GM13977 (cell line): ENCODE measurements at regions not wholly inside any gene's neighbourhood (a gene's known extent, or its start where the extent isn't known, plus 50 kb on each side); places are given as distances from the start of the nearest gene placed in this dataset.

Experiments
- DNase-seq: peaks from one replicate; pipeline ENCODE4 v3.0.0; 2012; ENCODE audit warnings: low spot score
- in situ Hi-C: fragments of 300-500 bp; cut with MboI; formaldehyde crosslinking; loops from one replicate; pipeline ENCODE4 v1.12.0; 2022; ENCODE audit warnings: low sequenced_read_pairs, low pct_unique_long_range_greater_than_20kb, mixed read lengths, inconsistent platforms; ENCODE audit not compliant: unreplicated experiment
- TF ChIP-seq, protein P1 (sequence below): IDR thresholded peaks from 2 replicates; pipeline ENCODE4 v1.5.1; 2012; ENCODE audit warnings: mild to moderate bottlenecking, control low read depth; ENCODE audit not compliant: insufficient read depth; ENCODE audit errors: extremely low read depth, missing control alignments

DNA sequence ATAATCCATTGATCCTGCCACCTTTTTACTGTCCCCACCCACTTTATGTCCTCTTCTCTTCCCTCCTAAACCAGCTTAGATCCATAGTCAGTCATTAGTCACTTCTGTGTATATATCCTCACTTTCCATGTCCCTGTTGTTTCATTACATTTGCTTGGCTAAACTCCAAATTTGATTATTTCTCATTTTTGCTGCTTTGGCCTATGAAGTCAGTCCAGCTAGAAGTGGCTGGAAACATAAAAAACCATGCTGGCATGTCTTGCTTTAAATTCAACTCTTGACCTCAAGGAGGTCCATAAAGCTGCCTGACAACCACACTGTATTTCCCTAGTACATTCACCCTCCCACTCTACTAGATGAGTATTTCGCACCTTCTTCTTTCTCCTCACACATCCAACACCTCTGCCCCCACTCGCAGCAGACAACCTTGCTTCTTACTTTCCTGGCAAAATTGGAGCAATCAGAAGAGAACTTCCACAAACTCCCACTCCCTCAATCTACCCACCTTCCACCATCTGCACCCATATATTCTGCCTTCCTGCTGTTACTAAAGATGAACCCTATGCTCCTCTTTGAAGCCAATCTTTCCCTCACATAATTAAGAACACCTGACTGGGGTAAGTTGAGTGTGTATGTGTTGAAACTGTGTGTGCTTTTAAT lies 72.1 kb downstream of the ZNF648 start:
- TF ChIP-seq, protein P1, sequence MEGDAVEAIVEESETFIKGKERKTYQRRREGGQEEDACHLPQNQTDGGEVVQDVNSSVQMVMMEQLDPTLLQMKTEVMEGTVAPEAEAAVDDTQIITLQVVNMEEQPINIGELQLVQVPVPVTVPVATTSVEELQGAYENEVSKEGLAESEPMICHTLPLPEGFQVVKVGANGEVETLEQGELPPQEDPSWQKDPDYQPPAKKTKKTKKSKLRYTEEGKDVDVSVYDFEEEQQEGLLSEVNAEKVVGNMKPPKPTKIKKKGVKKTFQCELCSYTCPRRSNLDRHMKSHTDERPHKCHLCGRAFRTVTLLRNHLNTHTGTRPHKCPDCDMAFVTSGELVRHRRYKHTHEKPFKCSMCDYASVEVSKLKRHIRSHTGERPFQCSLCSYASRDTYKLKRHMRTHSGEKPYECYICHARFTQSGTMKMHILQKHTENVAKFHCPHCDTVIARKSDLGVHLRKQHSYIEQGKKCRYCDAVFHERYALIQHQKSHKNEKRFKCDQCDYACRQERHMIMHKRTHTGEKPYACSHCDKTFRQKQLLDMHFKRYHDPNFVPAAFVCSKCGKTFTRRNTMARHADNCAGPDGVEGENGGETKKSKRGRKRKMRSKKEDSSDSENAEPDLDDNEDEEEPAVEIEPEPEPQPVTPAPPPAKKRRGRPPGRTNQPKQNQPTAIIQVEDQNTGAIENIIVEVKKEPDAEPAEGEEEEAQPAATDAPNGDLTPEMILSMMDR = no peak
- in situ Hi-C loops = no loop called here
- no peak for DNase-seq

DNA sequence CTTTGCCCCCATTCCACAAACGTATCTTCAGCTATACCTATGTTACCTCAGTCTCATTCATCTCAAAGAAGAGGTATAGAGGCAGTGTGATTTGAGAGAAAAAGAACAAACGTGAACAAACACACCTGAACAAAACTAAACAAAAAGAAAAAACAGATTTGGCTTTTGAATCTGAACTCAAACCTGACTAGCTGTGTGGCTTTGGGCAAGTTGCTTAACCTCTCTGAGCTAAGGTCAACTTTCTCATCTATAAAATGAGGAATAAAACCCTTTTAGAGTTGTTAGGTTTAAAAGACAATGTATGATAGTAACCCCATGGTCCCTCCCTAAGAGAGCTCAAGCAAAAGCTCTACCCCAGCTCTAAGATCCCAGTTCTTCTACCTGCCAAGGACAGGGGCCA lies 73.5 kb downstream of the ZNF648 start:
- in situ Hi-C loops = no loop called here

DNA sequence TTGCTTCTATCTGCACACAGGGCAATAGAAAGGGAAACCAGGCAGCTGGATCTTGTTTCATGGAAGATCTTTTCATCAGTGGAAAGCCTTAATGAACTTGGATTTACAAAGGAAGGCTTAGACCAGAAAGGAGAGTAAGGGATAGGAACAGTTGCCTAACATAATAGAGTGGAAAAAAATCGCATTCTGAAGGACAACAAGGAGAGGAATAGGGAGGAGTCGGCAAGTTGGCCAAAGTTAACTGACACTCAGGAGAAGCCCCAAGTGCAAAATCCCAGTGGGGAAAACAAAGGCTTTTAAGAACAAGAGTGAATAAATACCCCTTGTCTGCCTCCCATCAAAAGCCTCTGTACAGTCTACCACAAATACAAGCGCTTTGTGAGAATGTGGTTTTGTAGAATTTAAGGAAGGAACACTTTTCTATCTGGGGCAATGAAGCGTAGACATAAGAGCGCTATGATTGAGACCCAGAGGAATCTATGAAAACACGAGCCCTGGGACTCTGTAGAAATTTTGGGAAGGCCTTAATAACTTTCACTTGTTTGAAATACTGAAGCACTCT lies 74.1 kb downstream of the ZNF648 start:
- no peak for DNase-seq
- in situ Hi-C loops = no loop called here
- TF ChIP-seq, protein P1 = no peak

More for the DNA sequence above, 73.5 kb downstream of the ZNF648 start:
- no peak for DNase-seq
- TF ChIP-seq, protein P1 = no peak

DNA sequence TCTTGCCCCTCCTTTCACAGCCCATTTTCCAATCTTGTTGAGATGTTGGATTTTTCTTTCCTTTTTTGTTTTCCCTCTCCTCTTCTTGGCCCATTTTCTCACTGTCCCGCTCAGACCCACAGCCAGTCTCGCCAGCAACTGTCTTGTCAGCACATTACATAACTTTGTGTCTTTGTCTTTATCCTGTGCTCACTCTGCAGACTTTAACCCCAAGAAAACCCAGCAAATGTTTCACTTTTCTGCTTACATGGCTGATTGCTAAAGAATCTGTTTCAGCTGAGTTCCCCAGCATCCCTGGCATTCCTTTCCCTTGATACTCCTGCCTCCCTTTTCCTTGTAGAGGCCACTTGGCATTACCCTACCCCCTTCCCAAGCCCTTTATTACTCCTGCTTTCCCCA lies 74.6 kb downstream of the ZNF648 start:
- in situ Hi-C loops = no loop called here
- TF ChIP-seq, protein P1 = no peak
- DNase-seq = no peak

DNA sequence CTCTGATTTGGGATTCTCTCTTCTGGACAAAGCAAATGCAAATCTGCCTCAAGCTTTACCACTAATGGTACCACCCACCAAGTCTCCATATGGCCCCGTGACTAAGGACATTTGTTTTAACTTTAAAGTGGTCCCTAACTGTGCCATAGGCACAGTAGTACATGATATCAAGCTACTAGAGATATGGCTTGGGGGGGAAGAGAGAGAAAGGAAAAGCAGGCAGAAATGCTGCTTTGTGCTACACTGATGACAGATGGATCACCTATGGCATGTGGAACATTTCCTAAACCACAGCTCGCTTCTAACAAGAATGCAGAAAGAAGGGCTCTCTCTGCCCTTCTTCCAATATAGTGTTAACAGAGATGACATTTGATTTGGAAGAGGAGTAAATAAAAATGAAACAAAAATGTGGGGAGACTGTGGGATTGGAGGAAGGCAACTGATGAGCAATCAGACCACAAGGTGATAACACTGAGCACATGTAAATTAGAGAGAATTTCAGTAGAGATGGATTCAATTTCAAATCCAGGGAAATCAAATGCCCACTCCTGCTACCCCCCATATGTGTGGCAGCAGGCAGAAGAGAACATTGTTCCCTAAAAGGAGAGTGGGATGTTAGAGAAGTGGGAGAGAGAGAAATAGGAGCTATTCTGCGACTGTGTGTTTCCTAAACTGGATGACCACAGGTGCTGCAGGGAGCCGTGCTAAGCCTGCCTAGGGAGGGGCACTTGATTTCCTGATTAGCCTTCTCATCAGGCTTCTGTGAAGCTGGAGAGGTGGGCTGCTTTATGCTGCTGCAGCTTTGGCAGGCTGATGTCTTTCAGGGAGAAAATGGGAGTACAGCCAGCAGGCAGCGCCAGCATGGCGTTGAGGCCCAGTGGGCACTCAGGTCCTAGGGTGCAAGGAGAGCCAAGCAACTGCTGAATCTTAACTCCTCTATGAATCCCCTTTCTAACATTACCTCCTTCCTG lies 75.3 kb downstream of the ZNF648 start:
- TF ChIP-seq, protein P1 = no peak
- DNase-seq = no peak
- in situ Hi-C loops = no loop called here

DNA sequence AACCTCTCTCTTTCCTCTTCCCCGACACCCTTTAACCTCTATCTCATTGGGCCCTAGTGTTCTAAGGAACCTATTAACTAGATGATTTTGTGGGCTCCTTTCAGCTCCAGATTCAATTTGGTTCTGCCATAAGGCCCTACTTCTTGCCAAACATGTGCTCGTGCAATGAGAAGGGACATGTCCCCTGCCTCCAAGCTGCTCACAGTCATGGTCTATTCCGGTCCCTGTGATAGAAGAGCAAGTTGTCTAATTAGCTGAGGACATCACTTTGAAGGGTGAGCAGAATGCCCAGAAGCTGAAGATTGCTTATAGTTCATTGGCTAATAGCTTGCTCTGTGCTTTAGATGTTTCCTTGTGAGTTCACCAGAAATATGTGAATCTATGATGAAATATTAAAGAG lies 76.2 kb downstream of the ZNF648 start:
- DNase-seq = no peak
- TF ChIP-seq, protein P1 = no peak
- in situ Hi-C loops = no loop called here
